ENCODE measurements at regions not wholly inside any gene's neighbourhood (a gene's known extent, or its start where the extent isn't known, plus 50 kb on each side); places are given as distances from the start of the nearest gene placed in this dataset.
"Not testable (repeated sequence)": the region's sequence is repeated elsewhere in the genome, so short reads cannot be mapped to it uniquely, and the experiment has no call there.

DNA sequence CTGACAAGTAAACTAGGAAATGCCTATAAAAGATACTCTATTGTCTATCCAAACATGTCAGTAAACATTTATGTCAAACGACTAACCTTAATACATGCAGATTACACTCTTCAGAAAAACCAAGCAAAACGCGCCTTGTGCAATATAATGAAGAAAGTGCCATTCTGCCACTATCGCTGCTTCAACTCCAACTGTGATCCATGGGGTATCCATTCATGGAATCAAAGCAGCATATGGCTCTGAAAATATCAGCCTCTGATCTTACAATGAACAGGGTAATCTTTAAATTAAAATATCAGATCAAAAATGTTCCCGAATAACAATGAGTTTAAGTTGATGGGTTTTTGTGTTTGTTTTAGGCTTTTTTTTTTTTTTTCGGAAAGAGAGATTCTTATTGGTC lies 105.5 kb upstream of the SETMAR start:
- no peak overlapping the region for H2AFZ ChIP-seq (ENCODE audit: insufficient read depth, low read depth, low read length, poor library complexity, severe bottlenecking)
- H4K20me1 ChIP-seq (ENCODE audit: control insufficient read depth, insufficient read depth, low read length, poor library complexity, severe bottlenecking): no peaks in the 10 kb centered on the region
- no peaks in the 10 kb centered on the region for H3K79me2 ChIP-seq (ENCODE audit: control insufficient read depth, insufficient read depth, low read length)
- ATAC-seq (ENCODE audit: low read depth): no peak
- WGBS (ENCODE audit: insufficient coverage): 93% methylated on average over 3 of the region's 6 CpGs
- no peaks in the 10 kb centered on the region for H3K36me3 ChIP-seq (replicated peaks in 1 of 2; ENCODE audit: control extremely low read depth in 1 of 2, control insufficient read depth in 1 of 2, extremely low read depth in 1 of 2, insufficient read depth in 2 of 2, low read length in 1 of 2)
- H3K4me2 ChIP-seq (replicated peaks; ENCODE audit: low read depth, low read length, poor library complexity, severe bottlenecking): no peak overlapping the region
- no peak overlapping the region for H3K4me3 ChIP-seq (ENCODE audit: control extremely low read depth in 1 of 5, extremely low read depth in 1 of 5, insufficient read depth in 1 of 5, low read depth in 2 of 5, low read length in 4 of 5)
- DNase-seq: no peak
- no peak overlapping the region for H3K4me3 Mint-ChIP-seq
- intact Hi-C loops (cut with micrococcal nuclease): no loop called here
- no peaks in the 10 kb centered on the region for H3K4me1 ChIP-seq (ENCODE audit: control insufficient read depth in 2 of 2, insufficient read depth in 2 of 2, low read length in 2 of 2)
- no peaks in the 10 kb centered on the region for H3K27me3 ChIP-seq (replicated peaks in 1 of 4; ENCODE audit: control extremely low read depth in 1 of 4, control insufficient read depth in 3 of 4, insufficient read depth in 4 of 4, low read length in 3 of 4)
- ChIA-PET CTCF (no interaction called here), POLR2A (no interaction called here)
- no peaks in the 10 kb centered on the region for H3K9me3 ChIP-seq (ENCODE audit: control extremely low read depth in 1 of 3, control insufficient read depth in 2 of 3, insufficient read depth in 1 of 3, low read length in 2 of 3)
- H3K9me3 Mint-ChIP-seq (ENCODE audit: insufficient read depth): no peaks in the 10 kb centered on the region
- no peak overlapping the region for H3K27ac ChIP-seq (ENCODE audit: low read length in 2 of 2)
- no peak overlapping the region for H3K9ac ChIP-seq (ENCODE audit: low read length)
- no peak for TF ChIP-seq CTCF (IDR thresholded peaks at IDR 0.05)
- TF ChIP-seq EZH2 (IDR thresholded peaks at IDR 0.05; ENCODE audit: borderline replicate concordance, insufficient read depth, low read depth, low read length, poor library complexity, severe bottlenecking): no peak
- H3K27ac Mint-ChIP-seq: no peak overlapping the region
- no peaks in the 10 kb centered on the region for H3K4me1 Mint-ChIP-seq
- H3K27me3 Mint-ChIP-seq: no peaks in the 10 kb centered on the region

DNA sequence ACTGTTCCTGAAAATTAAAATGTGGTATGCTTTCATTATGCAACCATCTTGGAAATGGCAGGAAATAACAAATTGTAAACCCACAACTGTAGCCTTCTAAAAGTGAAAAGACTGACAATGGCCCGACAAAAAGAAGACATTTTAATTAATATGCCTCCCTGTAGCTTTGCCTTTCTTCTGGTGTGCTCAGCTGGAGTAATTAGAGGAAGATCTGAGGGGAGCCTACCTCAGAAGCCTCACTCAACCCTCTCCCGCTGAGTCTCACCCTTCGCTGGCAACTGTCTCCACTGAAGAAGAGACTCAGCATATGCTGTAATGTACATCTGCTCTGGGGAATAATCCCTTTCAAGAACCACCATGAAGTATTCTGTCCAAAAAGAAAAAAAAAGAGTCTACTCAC lies 104.7 kb upstream of the SETMAR start:
- Histone ChIP-seq H3K27ac (ENCODE audit: low read length in 2 of 2) (no peak overlapping the region), H3K4me3 (ENCODE audit: control extremely low read depth in 1 of 5, extremely low read depth in 1 of 5, insufficient read depth in 1 of 5, low read depth in 2 of 5, low read length in 4 of 5) (no peak overlapping the region), H4K20me1 (ENCODE audit: control insufficient read depth, insufficient read depth, low read length, poor library complexity, severe bottlenecking) (no peaks in the 10 kb centered on the region), H3K4me2 (replicated peaks; ENCODE audit: low read depth, low read length, poor library complexity, severe bottlenecking) (no peak overlapping the region), H3K27me3 (replicated peaks in 1 of 4; ENCODE audit: control extremely low read depth in 1 of 4, control insufficient read depth in 3 of 4, insufficient read depth in 4 of 4, low read length in 3 of 4) (no peaks in the 10 kb centered on the region), H2AFZ (ENCODE audit: insufficient read depth, low read depth, low read length, poor library complexity, severe bottlenecking) (no peak overlapping the region), H3K9ac (ENCODE audit: low read length) (no peak overlapping the region), H3K79me2 (ENCODE audit: control insufficient read depth, insufficient read depth, low read length) (no peaks in the 10 kb centered on the region), H3K36me3 (replicated peaks in 1 of 2; ENCODE audit: control extremely low read depth in 1 of 2, control insufficient read depth in 1 of 2, extremely low read depth in 1 of 2, insufficient read depth in 2 of 2, low read length in 1 of 2) (no peaks in the 10 kb centered on the region), H3K4me1 (ENCODE audit: control insufficient read depth in 2 of 2, insufficient read depth in 2 of 2, low read length in 2 of 2) (no peaks in the 10 kb centered on the region), H3K9me3 (ENCODE audit: control extremely low read depth in 1 of 3, control insufficient read depth in 2 of 3, insufficient read depth in 1 of 3, low read length in 2 of 3) (no peaks in the 10 kb centered on the region)
- ChIA-PET CTCF (no interaction called here), POLR2A (no interaction called here)
- DNase-seq (no peak), ATAC-seq (ENCODE audit: low read depth) (no peak)
- TF ChIP-seq EZH2 (IDR thresholded peaks at IDR 0.05; ENCODE audit: borderline replicate concordance, insufficient read depth, low read depth, low read length, poor library complexity, severe bottlenecking): no peak
- TF ChIP-seq CTCF (IDR thresholded peaks at IDR 0.05): no peak
- no CpG with 5 or more reads among the region's 3 CpGs for WGBS (ENCODE audit: insufficient coverage)
- Mint-ChIP-seq H3K27ac (no peak overlapping the region), H3K27me3 (no peaks in the 10 kb centered on the region), H3K4me3 (no peak overlapping the region), H3K9me3 (ENCODE audit: insufficient read depth) (no peaks in the 10 kb centered on the region), H3K4me1 (no peaks in the 10 kb centered on the region)
- intact Hi-C loops (cut with micrococcal nuclease): no loop called here

DNA sequence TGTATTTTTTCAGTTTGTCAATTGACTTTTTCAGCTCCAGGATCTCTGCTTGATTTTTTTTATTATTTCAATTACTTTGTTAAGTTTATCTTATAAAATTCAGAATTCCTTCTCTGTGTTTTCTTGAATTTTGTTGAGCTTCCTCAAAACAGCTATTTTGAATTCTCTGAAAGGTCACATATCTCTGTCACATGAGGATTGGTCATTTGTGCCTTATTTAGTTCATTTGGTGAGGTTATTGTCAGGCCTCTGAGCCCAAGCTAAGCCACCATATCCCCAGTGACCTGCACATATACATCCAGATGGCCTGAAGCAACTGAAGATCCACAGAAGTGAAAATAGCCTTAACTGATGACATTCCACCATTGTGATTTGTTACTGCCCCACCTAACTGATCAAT lies 98.4 kb upstream of the SETMAR start:
- H4K20me1 ChIP-seq (ENCODE audit: control insufficient read depth, insufficient read depth, low read length, poor library complexity, severe bottlenecking); H3K9me3 ChIP-seq (ENCODE audit: control extremely low read depth in 1 of 3, control insufficient read depth in 2 of 3, insufficient read depth in 1 of 3, low read length in 2 of 3); H3K4me1 ChIP-seq (ENCODE audit: control insufficient read depth in 2 of 2, insufficient read depth in 2 of 2, low read length in 2 of 2); POLR2A ChIA-PET; H3K27me3 Mint-ChIP-seq; H3K9me3 Mint-ChIP-seq (ENCODE audit: insufficient read depth); CTCF ChIA-PET; DNase-seq; H3K79me2 ChIP-seq (ENCODE audit: control insufficient read depth, insufficient read depth, low read length); H3K4me3 Mint-ChIP-seq; H3K36me3 ChIP-seq (replicated peaks in 1 of 2; ENCODE audit: control extremely low read depth in 1 of 2, control insufficient read depth in 1 of 2, extremely low read depth in 1 of 2, insufficient read depth in 2 of 2, low read length in 1 of 2); H3K9ac ChIP-seq (ENCODE audit: low read length); H2AFZ ChIP-seq (ENCODE audit: insufficient read depth, low read depth, low read length, poor library complexity, severe bottlenecking); H3K27ac ChIP-seq (ENCODE audit: low read length in 2 of 2); H3K27ac Mint-ChIP-seq; H3K4me1 Mint-ChIP-seq; ATAC-seq (ENCODE audit: low read depth); H3K4me3 ChIP-seq (ENCODE audit: control extremely low read depth in 1 of 5, extremely low read depth in 1 of 5, insufficient read depth in 1 of 5, low read depth in 2 of 5, low read length in 4 of 5); intact Hi-C loops (cut with micrococcal nuclease); H3K27me3 ChIP-seq (replicated peaks in 1 of 4; ENCODE audit: control extremely low read depth in 1 of 4, control insufficient read depth in 3 of 4, insufficient read depth in 4 of 4, low read length in 3 of 4); H3K4me2 ChIP-seq (replicated peaks; ENCODE audit: low read depth, low read length, poor library complexity, severe bottlenecking): not testable (repeated sequence)

Measured in B cell (primary cell).